Gastrocnemius medialis (tissue), 4 donors: ENCODE measurements at regions not wholly inside any gene's neighbourhood (a gene's known extent, or its start where the extent isn't known, plus 50 kb on each side); places are given as distances from the start of the nearest gene placed in this dataset.

Experiments
- CTCF ChIP-seq, 5 experiments: fragments of 450-650 bp in 3 of 5; fragments of 200-600 bp in 2 of 5; sonication (generic) in 2 of 5; IDR thresholded peaks in 4 of 5; conservative IDR thresholded peaks in 1 of 5; 1 replicate in 4 of 5; 2 replicates in 1 of 5; pipeline ENCODE4 v1.5.1; 2016 to 2019; ENCODE audit warnings: antibody characterized with exemption in 5 of 5, mild to moderate bottlenecking in 3 of 5, moderate library complexity in 3 of 5
- POLR2A ChIP-seq, 2 donors: fragments of 450-650 bp; IDR thresholded peaks; one replicate each; pipeline ENCODE4 v1.6.1; 2017; ENCODE audit warnings: antibody characterized with exemption in 2 of 2, mild to moderate bottlenecking in 2 of 2, moderate library complexity in 2 of 2

DNA sequence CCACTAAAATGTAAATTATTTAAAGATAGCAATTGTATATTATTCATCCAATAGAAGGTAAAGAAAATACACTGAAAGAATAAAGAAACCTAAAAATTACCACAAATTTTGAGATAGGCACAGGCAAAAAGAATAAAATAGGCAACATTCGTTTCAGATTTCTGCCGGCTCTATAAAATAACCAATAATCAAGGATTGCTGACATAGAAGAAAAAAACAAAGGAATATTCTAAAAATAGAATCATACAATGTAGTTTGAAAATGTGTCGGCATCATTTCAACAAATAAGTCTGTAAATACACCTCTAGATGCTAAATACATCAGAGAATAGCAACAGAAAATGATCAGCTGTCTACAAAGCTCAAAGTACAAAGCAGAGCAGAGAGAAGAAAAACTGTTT lies 973.3 kb downstream of the EPHA7 start:
- TF ChIP-seq CTCF (IDR thresholded peaks at IDR 0.05 in 4 of 5, conservative IDR thresholded peaks at IDR 0.05 in 1 of 5) (no peak), POLR2A (IDR thresholded peaks at IDR 0.05) (no peak)
